ENCODE measurements at regions not wholly inside any gene's neighbourhood (a gene's known extent, or its start where the extent isn't known, plus 50 kb on each side); places are given as distances from the start of the nearest gene placed in this dataset.

DNA sequence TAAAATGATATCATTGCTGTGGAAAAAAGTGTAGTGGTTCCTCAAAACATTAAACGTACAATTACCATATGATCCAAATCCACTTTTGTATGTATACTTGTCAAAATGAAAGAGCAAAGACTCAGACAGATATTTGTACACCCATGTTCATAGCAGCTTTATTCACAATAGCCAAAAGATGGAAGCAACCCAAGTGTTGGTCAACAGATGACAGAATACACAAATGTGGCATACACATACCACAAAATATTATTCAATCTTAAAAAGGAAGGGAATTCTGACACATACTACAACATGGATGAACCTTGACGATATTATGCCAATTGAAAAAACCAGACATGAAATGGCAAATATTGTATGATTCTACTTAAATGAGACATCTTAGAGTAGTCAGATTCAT lies 524.5 kb upstream of the WWC1 start:
- no peak for DNase-seq (ENCODE audit: low read depth in 1 of 2, low spot score in 1 of 2)

DNA sequence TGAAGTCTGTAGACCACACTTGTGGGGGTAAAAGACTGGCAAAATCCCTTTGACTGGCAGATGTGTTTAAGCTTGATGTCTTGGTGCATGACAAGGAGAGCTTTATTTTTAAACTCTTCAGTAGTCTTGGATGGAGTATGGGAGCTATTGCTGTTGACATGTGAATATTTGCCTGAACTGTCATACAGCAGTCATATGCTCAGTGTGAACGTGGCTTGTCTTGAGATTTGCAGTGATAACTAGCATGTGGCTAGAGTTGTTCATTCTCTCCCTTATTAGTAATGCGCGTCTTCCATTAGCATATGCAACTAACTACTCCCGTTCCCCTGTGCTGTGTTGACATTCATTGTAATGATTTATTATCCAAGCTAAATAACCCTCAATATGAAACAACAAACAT lies 523.6 kb upstream of the WWC1 start:
- no peak for DNase-seq (ENCODE audit: low read depth in 1 of 2, low spot score in 1 of 2)

DNA sequence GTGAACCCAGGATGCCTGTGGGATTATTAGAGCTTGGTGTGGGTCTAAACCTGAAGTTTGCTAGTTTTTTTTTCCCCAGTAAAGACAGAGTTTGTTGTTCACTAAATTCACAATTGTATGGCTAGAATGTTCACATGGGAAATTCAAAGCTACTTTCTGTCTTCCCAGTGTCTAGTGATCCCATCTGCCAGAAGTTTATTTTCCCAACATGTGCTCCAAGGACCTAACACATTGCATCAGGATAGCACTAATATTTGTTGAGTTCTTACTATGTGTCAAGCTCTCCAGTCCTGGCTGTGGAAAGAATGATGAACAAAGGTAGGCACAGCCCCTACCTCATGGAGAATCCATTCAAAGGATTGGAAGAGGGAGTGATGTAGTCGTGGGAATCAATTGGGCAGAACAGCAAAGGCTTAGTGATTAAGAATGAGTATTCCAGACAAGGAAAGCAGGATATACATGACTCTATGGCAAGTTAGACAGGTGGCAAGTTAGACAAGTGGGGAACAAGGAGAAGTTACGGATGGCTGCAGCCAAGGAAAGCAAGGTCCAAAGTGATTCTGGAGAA lies 521.5 kb upstream of the WWC1 start:
- no peak for DNase-seq (ENCODE audit: low read depth in 1 of 2, low spot score in 1 of 2)

DNA sequence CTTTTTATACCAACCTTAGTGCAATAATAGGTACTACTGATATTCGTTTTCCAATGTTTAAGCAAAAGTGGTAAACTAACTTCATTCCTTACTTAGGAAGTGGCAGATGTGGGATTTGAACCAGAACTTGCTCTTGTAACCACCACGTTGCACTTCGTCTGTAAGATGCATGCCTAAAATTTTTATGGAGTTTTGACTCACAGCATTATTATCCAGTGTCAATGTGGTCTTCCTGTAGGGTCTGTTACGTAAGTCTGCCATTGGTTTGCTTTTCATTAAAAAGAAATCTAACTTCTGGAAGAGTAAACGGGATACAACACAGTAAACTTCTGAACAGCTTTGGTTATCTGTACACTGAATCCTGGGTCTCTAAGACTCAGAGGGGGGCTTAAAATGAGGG lies 521.0 kb upstream of the WWC1 start:
- DNase-seq (ENCODE audit: low read depth in 1 of 2, low spot score in 1 of 2), result no peak

DNA sequence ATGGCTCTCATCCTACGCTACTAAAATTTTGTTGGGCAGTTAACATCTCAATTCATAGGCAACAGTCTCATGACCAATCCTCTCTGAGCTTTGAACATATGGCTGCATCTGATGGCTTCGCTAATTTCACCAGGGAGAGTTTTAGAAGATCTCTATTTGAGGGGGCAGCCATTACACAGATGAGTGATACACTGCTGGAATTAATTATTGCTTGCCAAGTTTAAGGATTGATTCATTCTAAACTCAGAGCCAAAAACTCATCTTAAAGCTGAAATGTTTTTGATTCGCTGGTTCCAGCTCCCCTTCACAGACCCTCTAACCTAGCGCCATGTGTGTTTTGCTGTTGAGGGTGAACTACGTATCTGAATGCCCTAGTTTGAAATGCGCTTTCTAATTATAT lies 519.9 kb upstream of the WWC1 start:
- DNase-seq (ENCODE audit: low read depth in 1 of 2, low spot score in 1 of 2), result no peak

DNA sequence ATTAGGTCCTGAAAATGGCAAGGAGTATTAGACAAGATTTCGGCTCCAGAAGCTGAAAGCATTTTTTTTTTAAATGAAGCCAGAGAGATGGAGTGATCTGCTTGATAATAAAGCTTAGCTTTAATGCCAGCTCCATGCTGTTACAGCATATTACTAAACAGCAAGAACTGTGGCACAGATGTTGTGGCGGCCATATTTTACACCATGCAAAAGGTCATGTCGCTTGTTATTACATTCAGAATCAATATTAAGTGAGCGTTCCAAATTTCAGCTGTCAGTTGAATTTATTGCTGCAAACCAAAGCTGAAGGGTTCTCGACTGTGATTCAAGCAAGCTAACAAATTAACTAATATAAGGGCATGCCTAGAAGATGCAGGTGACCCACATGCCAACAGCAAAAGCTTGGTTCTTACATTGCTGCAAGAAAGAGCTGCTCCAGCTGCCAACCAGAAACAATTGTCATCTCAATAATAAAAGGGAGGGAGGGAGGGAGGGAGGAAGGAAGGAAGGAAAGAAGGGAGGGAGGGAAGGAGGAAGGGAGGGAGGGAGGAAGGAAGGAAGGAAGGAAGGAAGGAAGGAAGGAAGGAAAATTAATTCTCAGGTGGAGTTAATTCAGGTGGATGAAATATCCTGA lies 517.7 kb upstream of the WWC1 start:
- no peak for DNase-seq (ENCODE audit: low read depth in 1 of 2, low spot score in 1 of 2)

DNA sequence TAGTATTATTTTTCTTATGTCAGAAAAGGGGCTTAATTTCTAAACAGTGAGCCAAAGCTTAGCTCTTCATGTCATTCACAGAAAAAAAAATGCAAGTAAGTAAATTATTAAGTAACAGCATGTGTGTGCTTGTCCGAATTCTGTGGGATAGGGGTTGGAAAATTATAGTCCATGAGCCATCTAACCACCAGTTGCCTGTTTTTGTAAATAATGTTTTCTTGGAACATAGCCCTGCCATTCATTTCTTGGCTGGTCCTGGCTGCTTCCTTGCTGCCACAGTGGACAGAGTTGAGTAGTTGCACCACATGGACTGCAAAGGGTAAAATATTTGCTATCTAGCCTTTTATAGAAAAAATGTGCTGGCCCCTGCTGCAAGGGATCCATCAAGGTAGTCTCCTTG lies 513.7 kb upstream of the WWC1 start:
- no peak for DNase-seq (ENCODE audit: low read depth in 1 of 2, low spot score in 1 of 2)

DNA sequence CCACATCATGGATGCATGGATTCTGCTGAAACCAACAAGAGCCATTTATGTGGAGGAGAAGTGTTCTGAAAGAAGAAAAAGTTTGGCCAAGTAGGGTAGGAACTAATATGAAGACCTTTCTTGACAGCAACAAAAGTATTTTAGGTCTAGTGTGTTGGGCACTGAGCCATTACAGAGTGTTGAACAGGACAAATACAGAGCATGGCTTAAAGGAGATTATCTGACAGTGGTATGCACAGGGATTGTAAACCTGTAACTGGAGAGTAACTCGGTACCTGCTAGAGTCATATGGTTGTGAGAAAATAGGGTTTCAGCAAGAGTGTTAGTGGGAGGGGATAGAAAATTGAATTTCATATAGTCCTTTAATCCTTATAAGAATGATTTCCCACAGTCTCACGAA lies 513.2 kb upstream of the WWC1 start:
- no peak for DNase-seq (ENCODE audit: low read depth in 1 of 2, low spot score in 1 of 2)

DNA sequence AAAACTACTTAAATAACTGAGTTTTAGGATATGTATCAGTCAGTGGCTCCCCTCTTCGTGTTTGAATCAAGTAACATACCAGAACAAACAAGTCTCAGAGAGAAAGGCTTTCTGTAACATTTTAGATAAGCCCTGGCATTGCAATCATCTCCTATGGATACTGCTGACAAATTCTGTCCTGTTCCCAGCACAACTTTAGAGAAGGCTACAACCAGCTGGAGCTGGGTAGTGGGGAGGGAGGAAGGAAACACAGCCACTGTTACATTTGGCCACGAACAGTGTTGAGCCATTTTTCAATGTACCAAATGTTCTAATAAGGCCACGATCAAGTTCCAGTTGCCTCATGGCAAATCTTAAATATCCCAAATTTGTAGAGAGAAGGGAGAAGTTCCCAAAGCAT lies 511.8 kb upstream of the WWC1 start:
- DNase-seq (ENCODE audit: low read depth in 1 of 2, low spot score in 1 of 2), result no peak

DNA sequence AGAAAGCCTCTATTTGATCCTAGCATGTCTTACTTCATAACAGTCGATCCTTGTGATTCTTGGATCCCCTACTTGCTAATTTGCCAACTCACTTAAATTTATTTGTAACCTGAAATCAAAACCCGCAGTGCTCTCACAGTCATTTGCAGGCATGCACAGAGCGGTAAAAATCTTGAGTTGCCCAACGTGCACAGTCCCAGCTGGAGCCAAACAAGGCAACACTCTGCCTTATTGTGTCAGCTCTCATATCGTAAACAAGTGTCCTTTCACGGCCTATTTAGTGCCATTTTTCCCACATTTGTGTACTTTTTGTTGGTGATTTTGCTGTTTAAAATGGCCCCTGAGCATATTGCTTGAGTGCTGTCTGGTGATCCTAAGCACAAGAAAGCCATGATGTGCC lies 511.3 kb upstream of the WWC1 start:
- no peak for DNase-seq (ENCODE audit: low read depth in 1 of 2, low spot score in 1 of 2)

DNA sequence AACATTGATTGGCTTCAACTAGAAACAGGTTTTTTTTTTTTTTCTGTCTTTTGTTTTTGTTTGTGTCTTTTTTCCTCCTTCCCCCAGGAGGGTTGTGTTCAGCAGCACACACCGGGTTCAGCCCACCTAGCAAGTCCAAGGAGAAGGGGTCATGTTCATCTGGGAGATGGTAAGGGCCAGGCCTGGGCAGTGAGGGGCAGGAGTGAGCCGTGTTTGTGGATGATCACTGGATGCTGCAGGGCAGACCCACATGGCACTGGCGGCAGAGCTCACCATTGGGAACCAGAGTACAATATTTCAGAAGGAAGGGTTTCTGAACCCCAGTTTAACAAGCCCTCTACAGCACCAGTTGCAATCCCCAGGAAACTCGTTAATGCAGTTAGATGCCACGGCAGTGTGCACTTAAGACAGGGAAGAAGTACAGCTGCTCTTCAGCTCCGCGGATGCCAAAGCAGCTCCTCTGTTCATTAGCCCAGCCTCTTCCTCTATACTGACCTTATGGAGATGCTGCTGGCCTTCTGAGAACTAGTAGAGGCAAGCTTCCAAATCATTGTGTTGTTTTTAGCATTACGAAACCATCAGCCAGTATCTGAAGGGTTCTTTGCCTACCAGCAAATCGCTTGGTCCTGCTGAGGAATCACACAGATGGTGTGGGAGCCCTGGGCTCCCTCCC lies 508.2 kb upstream of the WWC1 start:
- DNase-seq (ENCODE audit: low read depth in 1 of 2, low spot score in 1 of 2), result no peak

DNA sequence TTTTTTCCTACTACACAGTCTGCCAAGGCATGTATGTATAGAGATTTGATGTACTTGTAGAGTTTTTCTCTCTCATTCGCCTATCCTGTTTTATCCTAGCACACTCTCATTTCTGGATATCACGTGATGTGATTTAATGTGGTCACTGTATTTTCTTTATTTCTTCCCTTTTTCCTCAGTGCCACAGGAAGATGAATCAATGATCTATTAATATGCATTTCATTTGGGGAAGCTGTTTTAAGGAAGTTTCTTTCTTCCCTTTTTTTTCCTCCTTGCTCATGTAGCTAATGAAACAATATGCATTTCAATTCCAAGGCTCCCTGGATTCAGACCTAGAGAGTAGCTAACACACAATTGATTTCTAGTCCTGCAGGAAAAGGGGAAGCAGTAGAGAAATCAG lies 506.3 kb upstream of the WWC1 start:
- no peak for DNase-seq (ENCODE audit: low read depth in 1 of 2, low spot score in 1 of 2)

DNA sequence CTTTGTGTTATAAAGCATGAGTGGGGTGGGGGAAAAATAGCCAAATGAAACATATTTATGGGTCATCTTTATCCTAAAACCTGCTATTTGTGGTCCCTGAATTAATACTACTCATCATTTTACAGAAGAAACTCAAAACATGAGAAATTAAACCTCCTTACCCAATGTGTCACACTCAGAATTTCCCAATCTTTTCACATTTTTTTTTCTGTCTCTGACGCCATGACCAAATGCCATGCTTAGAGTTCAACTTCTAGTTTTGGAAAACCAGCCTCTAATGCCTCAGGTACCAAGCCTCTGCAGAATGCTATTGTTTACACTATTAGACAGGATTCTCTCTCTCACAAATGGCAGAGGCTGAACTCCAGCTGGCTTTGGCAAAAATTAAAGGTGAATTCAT lies 505.5 kb upstream of the WWC1 start:
- no peak for DNase-seq (ENCODE audit: low read depth in 1 of 2, low spot score in 1 of 2)

DNA sequence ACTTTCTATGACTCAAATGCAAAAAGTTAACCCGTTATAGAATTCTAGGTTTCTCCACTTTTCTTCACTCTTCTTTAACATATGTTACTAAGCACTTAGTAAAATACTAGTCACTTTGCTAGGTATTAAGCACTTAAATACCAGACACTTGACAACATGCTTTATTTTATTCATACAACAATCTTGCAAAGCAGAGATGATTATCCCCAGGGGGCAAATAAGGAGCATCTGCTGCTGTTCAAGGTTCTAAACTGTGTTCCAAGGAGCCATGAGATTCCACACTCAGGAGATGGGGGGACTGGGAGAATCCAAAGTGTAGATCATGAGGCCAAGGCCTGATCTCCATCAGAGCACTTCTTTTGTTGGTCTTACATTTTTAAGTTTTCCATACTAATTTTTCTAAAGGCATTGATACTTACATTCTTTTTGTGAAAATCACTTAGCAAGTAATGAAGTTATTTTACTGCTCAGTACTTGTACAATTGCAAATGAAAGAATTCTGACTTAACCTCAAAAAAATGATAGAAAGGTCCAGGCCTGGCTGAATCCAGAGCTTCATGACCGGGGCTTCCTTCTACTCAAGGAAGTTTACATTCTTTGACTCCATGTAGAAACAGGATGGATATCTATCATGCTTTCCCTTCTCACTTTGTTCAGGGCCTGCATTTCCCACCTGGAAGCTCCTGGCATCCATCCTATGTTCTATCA lies 504.4 kb upstream of the WWC1 start:
- DNase-seq (ENCODE audit: low read depth in 1 of 2, low spot score in 1 of 2), result no peak

DNA sequence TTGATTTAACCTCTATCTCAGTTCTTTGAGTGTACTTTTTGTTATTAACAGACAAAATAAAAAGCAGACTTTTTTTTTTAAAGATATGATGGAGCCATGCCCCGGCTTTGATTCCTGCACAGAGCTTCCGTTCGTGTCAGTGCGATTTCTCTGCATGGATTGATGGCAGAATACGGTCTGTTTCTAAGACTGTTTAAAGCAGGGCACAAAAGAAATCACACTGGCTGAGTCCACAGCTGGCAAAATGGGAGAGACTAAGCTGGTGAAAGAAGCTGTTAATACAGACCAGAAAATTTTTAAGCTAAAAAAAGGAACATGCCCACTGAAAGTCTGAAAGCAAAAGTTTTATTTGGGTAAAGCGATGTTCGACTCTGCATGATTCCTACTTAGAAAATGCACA lies 501.4 kb upstream of the WWC1 start:
- DNase-seq (ENCODE audit: low read depth in 1 of 2, low spot score in 1 of 2), result no peak

DNA sequence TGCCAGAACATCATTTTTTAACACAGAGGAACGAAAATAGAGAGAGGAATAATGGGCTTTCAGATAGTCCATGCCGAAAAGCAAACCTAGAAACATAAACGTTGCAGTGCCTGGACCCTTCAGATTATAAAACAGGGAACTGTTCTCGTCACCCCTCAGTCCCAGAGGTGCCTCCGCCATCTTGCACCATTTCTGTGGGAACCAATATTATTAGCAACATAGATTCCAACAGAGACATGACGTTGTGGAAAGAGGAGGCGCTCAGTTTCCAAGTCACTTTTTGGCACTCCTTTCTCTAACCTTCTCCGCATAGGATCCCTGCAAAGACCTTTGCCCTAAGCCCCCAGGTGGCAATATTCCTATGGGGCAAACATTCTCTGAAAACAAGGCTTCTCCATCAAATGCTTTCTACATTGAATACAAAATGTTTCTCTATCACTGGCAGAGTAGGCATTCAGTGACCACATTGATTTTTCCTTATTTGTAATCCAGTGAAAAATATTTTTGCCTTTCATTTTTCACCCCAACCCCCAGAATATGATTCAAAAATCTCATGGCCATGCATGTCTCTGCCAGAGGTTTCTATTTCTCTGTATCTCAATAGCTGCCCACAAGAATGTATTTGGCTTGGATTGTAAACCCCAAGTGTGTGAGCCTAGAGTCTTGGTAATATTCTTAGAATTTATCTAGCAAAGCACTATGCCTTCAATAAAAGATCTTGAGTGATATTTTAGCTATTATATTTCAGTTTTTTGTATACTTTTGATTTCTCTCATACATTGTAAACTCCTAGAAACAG lies 500.8 kb upstream of the WWC1 start:
- DNase-seq (ENCODE audit: low read depth in 1 of 2, low spot score in 1 of 2), result no peak

DNA sequence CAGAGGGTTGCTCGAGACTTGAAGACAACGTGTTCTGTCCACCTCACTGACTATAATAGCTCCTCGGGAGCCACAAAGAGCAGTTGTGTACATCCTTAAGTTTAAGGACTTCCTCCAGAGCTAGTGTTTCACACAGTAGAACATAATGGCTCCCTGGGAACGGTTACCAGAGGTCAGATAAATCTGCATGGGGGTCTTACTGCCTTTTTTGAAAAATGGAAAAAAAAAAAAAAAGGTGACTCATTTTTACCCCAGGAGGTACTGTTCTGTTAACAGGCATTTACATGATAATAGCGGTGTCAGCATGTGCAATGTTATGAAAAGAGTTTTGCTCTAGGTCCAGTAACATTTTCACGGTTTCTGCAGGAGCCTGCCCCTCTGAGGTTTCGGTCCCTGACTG lies 498.9 kb upstream of the WWC1 start:
- no peak for DNase-seq (ENCODE audit: low read depth in 1 of 2, low spot score in 1 of 2)

DNA sequence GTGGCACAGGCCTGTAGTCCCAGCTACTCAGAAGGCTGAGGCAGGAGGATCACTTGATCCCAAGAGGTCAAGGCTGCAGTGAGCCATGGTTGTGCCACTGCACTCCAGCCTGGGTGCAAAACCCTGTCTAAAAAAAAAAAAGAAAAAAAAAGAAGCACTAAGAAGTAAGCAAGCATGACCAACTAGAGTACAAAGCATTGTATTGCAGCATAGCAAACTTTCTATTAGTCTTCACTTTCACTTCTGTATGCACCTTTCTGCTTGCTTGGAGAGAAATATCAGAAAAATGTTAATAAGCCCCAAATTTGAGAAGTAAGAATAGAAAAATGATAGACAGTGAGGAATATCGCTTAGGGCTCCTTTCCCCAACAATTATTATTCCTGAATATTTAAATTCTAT lies 497.7 kb upstream of the WWC1 start:
- DNase-seq (ENCODE audit: low read depth in 1 of 2, low spot score in 1 of 2), result no peak

DNA sequence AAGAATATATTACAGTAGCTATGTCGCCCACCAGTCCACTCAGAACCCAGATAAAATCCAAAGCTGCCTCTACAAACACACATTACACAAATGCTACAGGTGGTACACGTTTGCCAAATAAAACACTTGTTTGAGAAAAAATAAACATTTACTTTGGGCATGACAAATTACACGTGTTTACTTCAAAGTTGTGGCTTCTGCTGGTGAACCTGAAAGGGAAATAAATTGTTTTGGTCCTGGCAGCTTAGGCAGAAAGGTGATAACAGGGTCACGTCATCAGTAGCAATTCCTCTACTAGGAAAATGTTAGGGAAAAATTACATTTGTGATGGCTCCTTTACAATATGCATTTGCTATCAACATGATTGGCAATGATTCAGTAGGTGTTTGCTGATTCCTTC lies 497.3 kb upstream of the WWC1 start:
- no peak for DNase-seq (ENCODE audit: low read depth in 1 of 2, low spot score in 1 of 2)

DNA sequence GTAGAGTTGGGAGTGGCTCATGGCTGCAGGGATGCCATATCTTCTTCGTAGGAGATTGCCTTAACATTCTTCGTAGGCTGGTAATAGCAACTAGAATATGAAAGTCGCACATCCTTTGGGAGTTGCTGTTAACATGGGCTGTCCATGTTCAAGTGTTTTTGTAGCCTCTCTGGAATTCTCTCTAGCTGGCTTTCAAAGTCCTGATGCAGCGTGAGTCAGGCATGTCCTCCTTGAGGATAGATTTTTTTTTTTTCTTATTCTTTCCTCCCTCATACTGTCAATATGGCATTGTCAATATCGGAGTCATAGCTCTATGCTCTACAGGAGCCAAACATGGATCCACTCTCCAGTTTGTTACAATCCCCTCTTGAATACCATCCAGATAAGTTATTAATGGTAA lies 494.8 kb upstream of the WWC1 start:
- DNase-seq (ENCODE audit: low read depth in 1 of 2, low spot score in 1 of 2), result no peak

DNA sequence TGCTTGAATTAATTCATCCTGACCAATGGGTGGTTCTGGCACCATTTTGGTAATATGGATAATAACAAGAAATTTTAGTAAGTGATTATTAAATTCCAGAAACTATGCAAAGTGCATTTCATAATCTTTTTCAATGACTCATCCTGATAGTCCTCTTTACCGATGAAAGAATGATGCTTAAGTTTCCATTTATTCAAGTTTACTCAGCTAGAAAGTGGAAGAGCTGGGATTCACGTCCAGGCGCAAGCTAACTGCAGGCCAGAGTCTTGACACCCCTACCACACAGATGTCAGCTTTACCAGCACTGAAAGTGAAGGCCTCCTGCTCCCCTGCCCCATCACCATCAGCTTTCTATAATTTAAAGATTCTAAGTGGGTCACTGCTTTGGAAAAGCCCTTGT lies 493.5 kb upstream of the WWC1 start:
- DNase-seq (ENCODE audit: low read depth in 1 of 2, low spot score in 1 of 2), result no peak

DNA sequence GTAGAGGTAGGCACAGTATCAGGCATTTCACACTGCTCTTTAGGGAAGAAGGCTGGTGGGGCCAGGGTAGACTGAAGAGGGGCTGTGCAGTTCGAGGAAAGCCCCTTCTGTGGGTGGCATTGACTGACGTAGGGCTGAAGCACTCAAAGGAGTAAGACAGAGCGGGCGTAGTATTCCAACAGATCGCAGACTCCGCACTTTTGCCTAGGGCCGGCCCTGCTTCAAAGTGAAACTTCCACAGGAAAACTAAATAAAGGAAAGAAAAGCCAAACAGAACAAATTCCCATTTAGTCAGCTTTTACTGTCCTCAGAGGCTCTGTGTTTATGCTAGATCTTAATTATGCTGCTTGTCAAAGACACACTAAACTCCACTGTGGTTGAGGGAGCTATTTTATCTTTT lies 493.0 kb upstream of the WWC1 start:
- DNase-seq (ENCODE audit: low read depth in 1 of 2, low spot score in 1 of 2), result no peak
